Esophagus muscularis mucosa (tissue), 4 donors: ENCODE measurements at regions not wholly inside any gene's neighbourhood (a gene's known extent, or its start where the extent isn't known, plus 50 kb on each side); places are given as distances from the start of the nearest gene placed in this dataset.

Experiments
- DNase-seq: peaks from one replicate; pipeline ENCODE4 v3.0.0-alpha.2; 2017; ENCODE audit errors: extremely low spot score
- H3K27ac ChIP-seq, 4 donors: fragments of 200-600 bp; sonication (generic); replicated peaks in 1 of 4; 1 replicate in 3 of 4; 2 replicates in 1 of 4; pipeline ENCODE4 v1.5.1; 2016 to 2019; ENCODE audit warnings: mild to moderate bottlenecking in 1 of 4
- H3K27me3 ChIP-seq, 4 donors: fragments of 200-600 bp; sonication (generic); one replicate each; pipeline versions ENCODE4 v1.5.1 to v1.6.0; 2016 to 2019
- H3K36me3 ChIP-seq, 4 donors: fragments of 200-600 bp; sonication (generic); one replicate each; pipeline ENCODE4 v1.5.1; 2016 to 2019
- H3K4me1 ChIP-seq, 4 donors: fragments of 200-600 bp; sonication (generic); one replicate each; pipeline ENCODE4 v1.5.1; 2016 to 2019
- H3K4me3 ChIP-seq, 4 donors: fragments of 200-600 bp; sonication (generic); 1 replicate in 2 of 4; 2 replicates in 2 of 4; pipeline ENCODE4 v1.5.1; 2016 to 2019; ENCODE audit warnings: mild to moderate bottlenecking in 4 of 4, moderate library complexity in 1 of 4
- H3K9me3 ChIP-seq, 4 donors: fragments of 200-600 bp; sonication (generic); 1 replicate in 3 of 4; 2 replicates in 1 of 4; pipeline ENCODE4 v1.5.1; 2016 to 2019
- EP300 ChIP-seq: sonication (generic); formaldehyde crosslinking; IDR thresholded peaks from one replicate; pipeline ENCODE4 v1.6.1; 2017; ENCODE audit warnings: antibody characterized with exemption
- POLR2A ChIP-seq: fragments of 450-650 bp; IDR thresholded peaks from one replicate; pipeline ENCODE4 v1.6.1; 2017; ENCODE audit warnings: antibody characterized with exemption, moderate library complexity, mild to moderate bottlenecking, low read depth
- POLR2AphosphoS5 ChIP-seq, 2 donors: sonication (generic); formaldehyde crosslinking; IDR thresholded peaks; one replicate each; pipeline ENCODE4 v1.6.1; 2017; ENCODE audit warnings: antibody characterized with exemption in 2 of 2
- WGBS: methylation state at CpG from one replicate; pipeline ENCODE4 v1.1.5; 2018; 5-methylcytosine and 5-hydroxymethylcytosine counted together
- intact Hi-C: fragments of 100-400 bp; cut with DNase I; formaldehyde crosslinking; loops from one replicate; pipeline ENCODE4 v1.15.1; 2023
- TF ChIP-seq, protein P1 (sequence below), 3 experiments: fragments of 200-600 bp in 2 of 3; fragments of 450-650 bp in 1 of 3; sonication (generic) in 2 of 3; IDR thresholded peaks; one replicate each; pipeline ENCODE4 v1.5.1; 2017 to 2019; ENCODE audit warnings: antibody characterized with exemption in 3 of 3, mild to moderate bottlenecking in 2 of 3, moderate library complexity in 1 of 3

DNA sequence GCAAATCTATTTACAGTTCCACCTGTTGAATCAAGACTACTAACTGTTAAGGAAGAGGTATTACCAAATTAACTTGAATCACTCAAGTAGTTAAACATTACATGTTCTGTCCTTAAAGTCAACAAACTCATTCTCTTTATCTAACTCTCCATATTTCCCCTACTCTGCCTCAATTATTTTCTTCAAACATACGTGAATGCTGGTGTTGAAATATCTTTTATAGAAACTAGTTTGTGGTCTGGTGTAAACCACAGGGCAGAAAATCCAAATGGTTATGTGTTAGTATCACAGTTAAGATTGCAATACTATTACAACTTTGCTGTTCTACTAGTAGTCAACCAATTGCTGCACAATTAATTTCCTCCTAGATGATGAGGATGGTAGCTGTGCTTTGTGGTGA lies 603.5 kb downstream of the KCTD16 start:
- H3K4me3 ChIP-seq: no peak overlapping the region
- H3K9me3 ChIP-seq: no peaks in the 10 kb centered on the region
- H3K27me3 ChIP-seq: no peaks in the 10 kb centered on the region
- no peak overlapping the region for H3K27ac ChIP-seq
- no peak for DNase-seq
- 77% methylated on average over 1 of the region's 1 CpG for WGBS
- intact Hi-C loops: no loop called here
- H3K36me3 ChIP-seq: no peaks in the 10 kb centered on the region
- TF ChIP-seq POLR2AphosphoS5 (IDR thresholded peaks at IDR 0.05) (no peak), EP300 (no peak), POLR2A (no peak)
- TF ChIP-seq, protein P1, sequence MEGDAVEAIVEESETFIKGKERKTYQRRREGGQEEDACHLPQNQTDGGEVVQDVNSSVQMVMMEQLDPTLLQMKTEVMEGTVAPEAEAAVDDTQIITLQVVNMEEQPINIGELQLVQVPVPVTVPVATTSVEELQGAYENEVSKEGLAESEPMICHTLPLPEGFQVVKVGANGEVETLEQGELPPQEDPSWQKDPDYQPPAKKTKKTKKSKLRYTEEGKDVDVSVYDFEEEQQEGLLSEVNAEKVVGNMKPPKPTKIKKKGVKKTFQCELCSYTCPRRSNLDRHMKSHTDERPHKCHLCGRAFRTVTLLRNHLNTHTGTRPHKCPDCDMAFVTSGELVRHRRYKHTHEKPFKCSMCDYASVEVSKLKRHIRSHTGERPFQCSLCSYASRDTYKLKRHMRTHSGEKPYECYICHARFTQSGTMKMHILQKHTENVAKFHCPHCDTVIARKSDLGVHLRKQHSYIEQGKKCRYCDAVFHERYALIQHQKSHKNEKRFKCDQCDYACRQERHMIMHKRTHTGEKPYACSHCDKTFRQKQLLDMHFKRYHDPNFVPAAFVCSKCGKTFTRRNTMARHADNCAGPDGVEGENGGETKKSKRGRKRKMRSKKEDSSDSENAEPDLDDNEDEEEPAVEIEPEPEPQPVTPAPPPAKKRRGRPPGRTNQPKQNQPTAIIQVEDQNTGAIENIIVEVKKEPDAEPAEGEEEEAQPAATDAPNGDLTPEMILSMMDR (IDR thresholded peaks at IDR 0.05): no peak
- H3K4me1 ChIP-seq: no peaks in the 10 kb centered on the region

DNA sequence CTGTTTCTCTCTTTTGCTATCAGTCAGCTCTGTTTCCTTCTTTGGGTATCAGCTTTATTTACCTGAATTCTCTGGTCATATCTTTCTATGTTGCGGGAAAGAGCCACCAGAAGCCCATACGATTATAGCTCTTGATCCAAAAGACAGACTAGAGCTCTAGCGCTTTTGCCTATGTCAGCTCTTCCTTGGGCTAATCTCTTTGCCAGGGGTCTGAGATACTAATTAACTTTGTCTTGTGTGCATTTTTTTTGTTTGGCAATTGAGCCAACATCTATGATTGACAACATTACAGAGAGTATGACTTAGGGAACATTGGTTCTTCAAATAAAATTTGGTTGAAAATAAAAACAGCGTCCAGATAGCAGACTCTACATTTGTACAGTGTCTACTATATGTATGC lies 603.0 kb downstream of the KCTD16 start:
- no peak overlapping the region for H3K27ac ChIP-seq
- H3K27me3 ChIP-seq: no peaks in the 10 kb centered on the region
- H3K4me3 ChIP-seq: no peak overlapping the region
- H3K9me3 ChIP-seq: no peaks in the 10 kb centered on the region
- WGBS: 85% methylated on average over 4 of the region's 4 CpGs
- TF ChIP-seq EP300: no peak
- TF ChIP-seq POLR2A: no peak
- TF ChIP-seq, protein P1 (IDR thresholded peaks at IDR 0.05): no peak
- no peak for TF ChIP-seq POLR2AphosphoS5 (IDR thresholded peaks at IDR 0.05)
- DNase-seq: no peak
- intact Hi-C loops: no loop called here
- H3K36me3 ChIP-seq: no peaks in the 10 kb centered on the region
- no peaks in the 10 kb centered on the region for H3K4me1 ChIP-seq

DNA sequence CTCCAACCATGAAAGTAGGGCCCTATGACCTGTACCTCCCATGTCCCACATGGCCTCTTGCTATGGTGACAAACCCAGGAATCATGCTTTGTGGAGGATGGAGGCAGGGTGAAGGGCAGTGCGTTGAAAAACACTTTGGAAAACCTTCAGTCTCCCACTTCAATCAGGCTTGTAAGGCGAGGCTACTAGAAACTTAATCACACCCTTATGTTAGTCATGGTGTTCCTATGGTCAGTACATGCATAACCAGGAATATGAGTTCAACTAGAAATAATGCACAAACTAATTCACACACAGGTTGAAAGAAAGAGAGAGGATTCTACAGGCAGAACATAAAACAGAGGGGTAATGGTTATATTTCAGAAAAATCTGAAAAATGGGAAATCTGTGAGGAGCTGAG lies 601.1 kb downstream of the KCTD16 start:
- DNase-seq: no peak
- no peaks in the 10 kb centered on the region for H3K4me1 ChIP-seq
- H3K27me3 ChIP-seq: no peaks in the 10 kb centered on the region
- TF ChIP-seq POLR2AphosphoS5 (IDR thresholded peaks at IDR 0.05) (no peak), POLR2A (no peak), EP300 (no peak)
- TF ChIP-seq, protein P1 (IDR thresholded peaks at IDR 0.05): no peak
- H3K27ac ChIP-seq: no peak overlapping the region
- 97% methylated on average over 2 of the region's 2 CpGs for WGBS
- intact Hi-C loops: no loop called here
- no peak overlapping the region for H3K4me3 ChIP-seq
- H3K36me3 ChIP-seq: no peaks in the 10 kb centered on the region
- H3K9me3 ChIP-seq: no peaks in the 10 kb centered on the region

DNA sequence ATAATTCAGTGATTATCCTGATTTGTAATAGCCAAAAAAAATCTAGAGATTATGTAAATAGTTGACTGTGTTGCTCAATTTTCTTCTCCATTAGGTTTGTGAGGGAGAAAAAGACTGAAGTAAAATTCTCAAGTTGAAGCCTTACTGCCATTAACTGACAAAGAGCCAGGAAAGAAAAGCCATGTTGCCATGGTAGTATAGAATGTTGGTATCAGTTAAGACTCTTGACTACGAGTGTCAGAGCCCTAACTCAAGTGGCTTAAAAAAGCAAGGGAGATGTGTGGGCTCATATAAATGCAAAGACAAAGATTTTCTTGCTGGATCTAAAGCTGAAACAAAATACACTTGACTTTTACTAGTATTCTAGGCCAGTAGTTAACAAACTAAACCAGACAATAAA lies 571.7 kb downstream of the KCTD16 start:
- H3K36me3 ChIP-seq: no peaks in the 10 kb centered on the region
- H3K4me1 ChIP-seq: no peaks in the 10 kb centered on the region
- TF ChIP-seq EP300 (no peak), POLR2A (no peak)
- TF ChIP-seq, protein P1 (IDR thresholded peaks at IDR 0.05): no peak
- no peak for DNase-seq
- no peak overlapping the region for H3K4me3 ChIP-seq
- WGBS: 52% methylated on average over 1 of the region's 1 CpG
- intact Hi-C loops: no loop called here
- H3K9me3 ChIP-seq: no peaks in the 10 kb centered on the region
- no peak overlapping the region for H3K27ac ChIP-seq
- no peaks in the 10 kb centered on the region for H3K27me3 ChIP-seq

DNA sequence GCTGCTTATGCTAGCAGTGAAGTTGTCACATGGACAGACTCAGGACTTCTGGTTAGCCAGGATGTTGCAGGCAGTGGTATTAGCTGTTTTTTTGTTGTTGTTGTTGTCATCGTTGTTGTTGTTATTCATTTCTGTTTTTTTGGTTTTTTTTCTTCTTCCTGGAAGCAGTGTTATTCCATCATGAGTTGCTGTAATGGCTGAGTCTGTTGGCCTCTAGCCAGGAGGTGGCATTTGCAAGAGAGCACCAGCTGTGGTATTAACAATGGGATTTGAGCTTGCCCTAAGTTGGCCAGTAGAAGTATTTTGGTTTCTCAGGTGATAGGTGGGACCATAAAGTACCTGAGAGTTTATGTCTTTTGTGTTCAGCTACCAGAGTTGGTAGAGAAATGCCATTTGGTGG lies 561.1 kb downstream of the KCTD16 start:
- TF ChIP-seq POLR2AphosphoS5 (IDR thresholded peaks at IDR 0.05): no peak
- TF ChIP-seq POLR2A: no peak
- TF ChIP-seq, protein P1 (IDR thresholded peaks at IDR 0.05): no peak
- no peak for TF ChIP-seq EP300
- H3K4me3 ChIP-seq: no peak overlapping the region
- H3K4me1 ChIP-seq: no peaks in the 10 kb centered on the region
- WGBS: 61% methylated on average over 1 of the region's 1 CpG
- DNase-seq: no peak
- no peaks in the 10 kb centered on the region for H3K27me3 ChIP-seq
- no peak overlapping the region for H3K27ac ChIP-seq
- peaks cover 0 to 13% (median 0%) of the 10 kb centered on the region in 4 donors for H3K9me3 ChIP-seq
- intact Hi-C loops: no loop called here
- no peaks in the 10 kb centered on the region for H3K36me3 ChIP-seq
